ENCODE measurements at regions not wholly inside any gene's neighbourhood (a gene's known extent, or its start where the extent isn't known, plus 50 kb on each side); places are given as distances from the start of the nearest gene placed in this dataset.
"Not testable (repeated sequence)": the region's sequence is repeated elsewhere in the genome, so short reads cannot be mapped to it uniquely, and the experiment has no call there.

GRCh38 chr13:90272356-90272755, 1075.1 kb upstream of the MIR17HG start:
- H3K4me2 ChIP-seq (ENCODE audit: low read length), result no peak overlapping the region

DNA sequence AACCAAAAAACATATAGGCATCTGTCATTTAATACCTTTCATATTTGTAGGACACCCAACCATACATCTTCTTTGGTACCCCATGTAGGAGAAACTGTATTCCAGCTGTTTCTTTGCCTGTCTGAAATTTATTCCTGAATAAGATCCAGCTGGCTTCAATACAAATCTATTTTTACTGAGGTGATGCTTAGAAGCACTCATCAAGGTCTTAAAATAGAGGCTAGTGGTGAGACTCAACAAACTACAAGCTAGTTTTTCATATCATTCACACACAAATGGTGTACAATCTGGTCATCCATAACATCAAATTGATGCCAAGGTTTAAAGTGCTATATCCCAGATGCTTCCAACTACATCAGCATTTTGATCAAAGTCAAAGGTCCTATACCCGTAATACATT, 1071.3 kb upstream of the MIR17HG start:
- Histone ChIP-seq H3K27ac (ENCODE audit: low read depth, low read length) (no peak overlapping the region), H3K27me3 (ENCODE audit: control insufficient read depth, low read length) (no peaks in the 10 kb centered on the region), H3K9me2 (replicated peaks; ENCODE audit: control insufficient read depth, low read length) (no peaks in the 10 kb centered on the region), H3F3A (ENCODE audit: control insufficient read depth, insufficient read depth) (no peaks in the 10 kb centered on the region), H3K4me3 (ENCODE audit: low read length) (no peak overlapping the region), H3K79me2 (ENCODE audit: control insufficient read depth, low read length) (no peaks in the 10 kb centered on the region), H4K20me1 (ENCODE audit: control insufficient read depth, insufficient read depth, low read depth, low read length) (no peaks in the 10 kb centered on the region), H3K4me1 (ENCODE audit: control insufficient read depth, low read length) (no peaks in the 10 kb centered on the region), H3K36me3 (ENCODE audit: control insufficient read depth, low read length) (no peaks in the 10 kb centered on the region), H3K9me3 (ENCODE audit: control insufficient read depth, insufficient read depth, low read length) (no peaks in the 10 kb centered on the region), H3K4me2 (ENCODE audit: low read length) (no peak overlapping the region)
- TF ChIP-seq EZH2phosphoT487 (IDR thresholded peaks at IDR 0.05; ENCODE audit: borderline replicate concordance, low read length) (no peak), CTCF (IDR thresholded peaks at IDR 0.05; ENCODE audit: low read depth, low read length, poor library complexity, severe bottlenecking) (no peak)

More at GRCh38 chr13:90272356-90272755, 1075.1 kb upstream of the MIR17HG start:
- no peaks in the 10 kb centered on the region for H3K36me3 ChIP-seq (ENCODE audit: control insufficient read depth, low read length)
- H3K4me1 ChIP-seq (ENCODE audit: control insufficient read depth, low read length), result no peaks in the 10 kb centered on the region
- no peaks in the 10 kb centered on the region for H3K9me3 ChIP-seq (ENCODE audit: control insufficient read depth, insufficient read depth, low read length)
- H3K27ac ChIP-seq (ENCODE audit: low read depth, low read length), result no peak overlapping the region
- no peak overlapping the region for H3K4me3 ChIP-seq (ENCODE audit: low read length)
- H3K9me2 ChIP-seq (replicated peaks; ENCODE audit: control insufficient read depth, low read length), result no peaks in the 10 kb centered on the region
- no peaks in the 10 kb centered on the region for H3K79me2 ChIP-seq (ENCODE audit: control insufficient read depth, low read length)
- TF ChIP-seq EZH2phosphoT487 (IDR thresholded peaks at IDR 0.05; ENCODE audit: borderline replicate concordance, low read length) (no peak), CTCF (IDR thresholded peaks at IDR 0.05; ENCODE audit: low read depth, low read length, poor library complexity, severe bottlenecking) (no peak)
- no peaks in the 10 kb centered on the region for H4K20me1 ChIP-seq (ENCODE audit: control insufficient read depth, insufficient read depth, low read depth, low read length)
- no peaks in the 10 kb centered on the region for H3F3A ChIP-seq (ENCODE audit: control insufficient read depth, insufficient read depth)
- H3K27me3 ChIP-seq (ENCODE audit: control insufficient read depth, low read length), result no peaks in the 10 kb centered on the region

DNA sequence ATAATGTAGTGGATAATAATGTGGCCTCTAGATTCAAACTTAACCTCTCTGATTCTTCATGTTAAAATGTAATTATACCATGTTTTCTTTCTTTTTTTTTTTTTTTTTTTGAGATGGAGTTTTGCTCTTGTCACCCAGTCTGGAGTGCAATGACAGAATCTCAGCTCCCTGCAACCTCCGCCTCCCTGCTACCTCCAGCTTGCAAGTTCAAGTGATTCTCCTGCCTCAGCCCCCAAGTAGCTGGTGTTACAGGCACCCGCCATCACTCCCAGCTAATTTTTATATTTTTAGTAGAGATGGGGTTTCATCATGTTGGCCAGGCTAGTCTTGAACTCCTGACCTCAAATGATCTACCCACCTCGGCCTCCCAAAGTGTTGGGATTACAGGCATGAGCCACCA, 1069.3 kb upstream of the MIR17HG start:
- H3K9me2 ChIP-seq (replicated peaks; ENCODE audit: control insufficient read depth, low read length); H3F3A ChIP-seq (ENCODE audit: control insufficient read depth, insufficient read depth); H3K27me3 ChIP-seq (ENCODE audit: control insufficient read depth, low read length); H3K27ac ChIP-seq (ENCODE audit: low read depth, low read length); H3K79me2 ChIP-seq (ENCODE audit: control insufficient read depth, low read length); H3K36me3 ChIP-seq (ENCODE audit: control insufficient read depth, low read length); H3K9me3 ChIP-seq (ENCODE audit: control insufficient read depth, insufficient read depth, low read length); H3K4me1 ChIP-seq (ENCODE audit: control insufficient read depth, low read length); H3K4me2 ChIP-seq (ENCODE audit: low read length); H3K4me3 ChIP-seq (ENCODE audit: low read length); H4K20me1 ChIP-seq (ENCODE audit: control insufficient read depth, insufficient read depth, low read depth, low read length): not testable (repeated sequence)

DNA sequence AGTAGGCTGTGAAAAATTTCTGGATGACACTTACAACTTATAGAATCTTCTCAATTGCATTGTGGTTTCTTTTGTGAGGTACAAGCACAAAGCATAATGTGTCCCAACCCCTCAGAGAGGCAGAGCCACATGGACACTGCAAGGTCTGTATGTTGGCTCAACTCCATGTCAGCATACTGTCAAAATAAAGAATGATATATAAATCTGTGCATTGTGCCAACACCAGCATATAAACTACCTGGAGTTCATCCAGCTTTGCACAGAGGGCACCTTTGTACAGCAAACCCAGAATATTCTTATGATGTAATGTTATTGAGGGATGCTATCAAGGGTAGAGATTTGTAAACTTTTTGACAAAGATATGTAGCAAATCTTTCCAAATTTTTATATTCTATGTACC, 1065.8 kb upstream of the MIR17HG start:
- Histone ChIP-seq H3K4me2 (ENCODE audit: low read length) (no peak overlapping the region), H3K36me3 (ENCODE audit: control insufficient read depth, low read length) (no peaks in the 10 kb centered on the region), H3K9me2 (replicated peaks; ENCODE audit: control insufficient read depth, low read length) (no peaks in the 10 kb centered on the region), H3K27ac (ENCODE audit: low read depth, low read length) (no peak overlapping the region), H3K79me2 (ENCODE audit: control insufficient read depth, low read length) (no peaks in the 10 kb centered on the region), H3K4me1 (ENCODE audit: control insufficient read depth, low read length) (no peaks in the 10 kb centered on the region), H3K9me3 (ENCODE audit: control insufficient read depth, insufficient read depth, low read length) (no peaks in the 10 kb centered on the region), H3K4me3 (ENCODE audit: low read length) (no peak overlapping the region), H3F3A (ENCODE audit: control insufficient read depth, insufficient read depth) (no peaks in the 10 kb centered on the region), H4K20me1 (ENCODE audit: control insufficient read depth, insufficient read depth, low read depth, low read length) (no peaks in the 10 kb centered on the region), H3K27me3 (ENCODE audit: control insufficient read depth, low read length) (no peaks in the 10 kb centered on the region)
- TF ChIP-seq EZH2phosphoT487 (IDR thresholded peaks at IDR 0.05; ENCODE audit: borderline replicate concordance, low read length) (no peak), CTCF (IDR thresholded peaks at IDR 0.05; ENCODE audit: low read depth, low read length, poor library complexity, severe bottlenecking) (no peak)
